ENCODE measurements at regions not wholly inside any gene's neighbourhood (a gene's known extent, or its start where the extent isn't known, plus 50 kb on each side); places are given as distances from the start of the nearest gene placed in this dataset.
"Not testable (repeated sequence)": the region's sequence is repeated elsewhere in the genome, so short reads cannot be mapped to it uniquely, and the experiment has no call there.

DNA sequence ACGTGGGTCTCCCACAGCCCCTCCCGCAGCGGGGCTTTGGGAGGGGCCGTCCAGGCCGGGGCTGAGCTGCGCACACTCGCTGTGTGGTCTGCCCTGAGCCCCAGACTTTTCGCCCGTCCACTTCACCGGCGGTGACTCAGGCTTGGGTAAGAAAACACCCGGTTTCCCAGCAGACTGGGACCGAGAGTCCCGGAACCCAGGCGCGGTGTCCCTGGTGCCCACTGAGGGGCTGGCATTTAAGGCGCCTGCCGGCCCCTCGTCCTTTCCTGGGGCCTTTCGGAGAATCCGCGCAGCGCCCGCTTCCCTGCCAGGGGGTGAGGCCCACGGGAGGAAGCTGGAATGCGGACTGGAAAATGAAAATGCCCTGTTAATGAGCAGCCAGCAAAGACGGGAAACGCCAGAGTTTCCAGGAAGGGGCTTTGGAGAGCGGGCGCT, 100.3 kb downstream of the C16orf95 start:
- Histone ChIP-seq H3K27me3 (ENCODE audit: control insufficient read depth in 3 of 3, insufficient read depth in 3 of 3, low read length in 3 of 3) (peaks cover 0 to 7% (median 0%) of the 10 kb centered on the region in 3 donors), H3K9me3 (ENCODE audit: control insufficient read depth in 2 of 2, insufficient read depth in 1 of 2, low read depth in 1 of 2, low read length in 1 of 2) (no peaks in the 10 kb centered on the region), H3K4me1 (ENCODE audit: control insufficient read depth in 3 of 3, insufficient read depth in 2 of 3, low read depth in 1 of 3, low read length in 2 of 3) (no peaks in the 10 kb centered on the region), H3K4me3 (ENCODE audit: low read depth in 1 of 3, low read length in 3 of 3) (no peak overlapping the region), H3K36me3 (ENCODE audit: control insufficient read depth in 3 of 3, insufficient read depth in 2 of 3, low read depth in 1 of 3, low read length in 3 of 3) (no peaks in the 10 kb centered on the region), H3K27ac (ENCODE audit: low read depth in 1 of 3, low read length in 2 of 3) (no peak overlapping the region)
- no peak for DNase-seq
- FAIRE-seq = no peak
- 76 to 80% (median 79%) methylated on average over 30 of the region's 30 CpGs for WGBS, 3 donors

- not testable (repeated sequence) for H3K27me3 ChIP-seq (ENCODE audit: control insufficient read depth in 3 of 3, insufficient read depth in 3 of 3, low read length in 3 of 3); FAIRE-seq; H3K9me3 ChIP-seq (ENCODE audit: control insufficient read depth in 2 of 2, insufficient read depth in 1 of 2, low read depth in 1 of 2, low read length in 1 of 2); H3K4me3 ChIP-seq (ENCODE audit: low read depth in 1 of 3, low read length in 3 of 3); H3K4me1 ChIP-seq (ENCODE audit: control insufficient read depth in 3 of 3, insufficient read depth in 2 of 3, low read depth in 1 of 3, low read length in 2 of 3); H3K36me3 ChIP-seq (ENCODE audit: control insufficient read depth in 3 of 3, insufficient read depth in 2 of 3, low read depth in 1 of 3, low read length in 3 of 3); DNase-seq; H3K27ac ChIP-seq (ENCODE audit: low read depth in 1 of 3, low read length in 2 of 3)
- WGBS, 3 donors = 82 to 93% (median 88%) methylated on average over 8 to 22 of the region's 22 CpGs
Observed at GRCh38 chr16:87217802-87218201, 99.4 kb downstream of the C16orf95 start.

GRCh38 chr16:87218281-87219055, 98.7 kb downstream of the C16orf95 start:
- Histone ChIP-seq H3K27ac (ENCODE audit: low read depth in 1 of 3, low read length in 2 of 3) (no peak overlapping the region), H3K9me3 (ENCODE audit: control insufficient read depth in 2 of 2, insufficient read depth in 1 of 2, low read depth in 1 of 2, low read length in 1 of 2) (no peaks in the 10 kb centered on the region), H3K4me1 (ENCODE audit: control insufficient read depth in 3 of 3, insufficient read depth in 2 of 3, low read depth in 1 of 3, low read length in 2 of 3) (no peaks in the 10 kb centered on the region), H3K4me3 (ENCODE audit: low read depth in 1 of 3, low read length in 3 of 3) (no peak overlapping the region), H3K27me3 (ENCODE audit: control insufficient read depth in 3 of 3, insufficient read depth in 3 of 3, low read length in 3 of 3) (peaks cover 0 to 7% (median 0%) of the 10 kb centered on the region in 3 donors), H3K36me3 (ENCODE audit: control insufficient read depth in 3 of 3, insufficient read depth in 2 of 3, low read depth in 1 of 3, low read length in 3 of 3) (no peaks in the 10 kb centered on the region)
- no peak for DNase-seq
- FAIRE-seq = no peak
- 83 to 85% (median 83%) methylated on average over 25 to 35 of the region's 36 CpGs for WGBS, 3 donors

GRCh38 chr16:87219287-87219909, 97.8 kb downstream of the C16orf95 start:
- H3K27me3 ChIP-seq (ENCODE audit: control insufficient read depth in 3 of 3, insufficient read depth in 3 of 3, low read length in 3 of 3) = peaks cover 0 to 7% (median 0%) of the 10 kb centered on the region in 3 donors
- no peak overlapping the region for H3K27ac ChIP-seq (ENCODE audit: low read depth in 1 of 3, low read length in 2 of 3)
- no peak overlapping the region for H3K4me3 ChIP-seq (ENCODE audit: low read depth in 1 of 3, low read length in 3 of 3)
- WGBS, 3 donors = 90 to 93% (median 91%) methylated on average over 15 of the region's 15 CpGs
- FAIRE-seq (no peak), DNase-seq (no peak)
- no peaks in the 10 kb centered on the region for H3K9me3 ChIP-seq (ENCODE audit: control insufficient read depth in 2 of 2, insufficient read depth in 1 of 2, low read depth in 1 of 2, low read length in 1 of 2)
- H3K36me3 ChIP-seq (ENCODE audit: control insufficient read depth in 3 of 3, insufficient read depth in 2 of 3, low read depth in 1 of 3, low read length in 3 of 3) = no peaks in the 10 kb centered on the region
- H3K4me1 ChIP-seq (ENCODE audit: control insufficient read depth in 3 of 3, insufficient read depth in 2 of 3, low read depth in 1 of 3, low read length in 2 of 3) = no peaks in the 10 kb centered on the region

DNA sequence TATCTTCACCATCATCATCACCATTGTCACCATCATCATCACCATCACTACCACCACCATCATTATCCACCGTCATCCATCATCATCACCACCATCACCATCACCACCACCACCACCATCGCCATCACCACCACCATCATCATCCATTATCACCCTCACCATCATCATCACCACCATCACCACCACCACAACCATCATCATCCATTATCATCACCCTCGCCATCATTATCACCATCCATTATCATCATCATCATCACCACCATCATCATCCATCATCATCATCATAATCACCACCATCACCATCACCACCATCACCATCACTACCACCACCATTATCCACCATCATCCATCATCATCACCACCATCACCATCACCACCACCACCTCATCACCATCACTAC, 95.6 kb downstream of the C16orf95 start:
- no peak for DNase-seq
- Histone ChIP-seq H3K9me3 (ENCODE audit: control insufficient read depth in 2 of 2, insufficient read depth in 1 of 2, low read depth in 1 of 2, low read length in 1 of 2) (no peaks in the 10 kb centered on the region), H3K36me3 (ENCODE audit: control insufficient read depth in 3 of 3, insufficient read depth in 2 of 3, low read depth in 1 of 3, low read length in 3 of 3) (no peaks in the 10 kb centered on the region), H3K4me1 (ENCODE audit: control insufficient read depth in 3 of 3, insufficient read depth in 2 of 3, low read depth in 1 of 3, low read length in 2 of 3) (no peaks in the 10 kb centered on the region), H3K27ac (ENCODE audit: low read depth in 1 of 3, low read length in 2 of 3) (no peak overlapping the region), H3K4me3 (ENCODE audit: low read depth in 1 of 3, low read length in 3 of 3) (no peak overlapping the region), H3K27me3 (ENCODE audit: control insufficient read depth in 3 of 3, insufficient read depth in 3 of 3, low read length in 3 of 3) (no peaks in the 10 kb centered on the region)
- WGBS, 3 donors = 61 to 94% (median 80%) methylated on average over 3 of the region's 3 CpGs
- no peak for FAIRE-seq

DNA sequence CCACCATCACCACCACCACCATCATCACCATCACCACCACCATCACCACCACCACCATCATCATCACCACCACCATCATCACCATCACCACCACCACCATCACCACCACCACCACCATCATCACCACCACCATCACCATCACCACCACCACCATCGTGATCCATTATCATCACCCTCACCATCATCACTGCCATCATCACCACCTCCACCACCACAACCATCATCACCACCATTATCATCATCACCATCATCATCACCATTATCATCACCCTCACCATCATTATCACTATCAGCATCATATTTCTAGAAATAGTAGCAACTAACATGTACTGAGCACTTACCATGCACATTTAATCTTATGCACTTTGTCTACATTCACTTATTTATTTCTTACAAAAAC, 94.9 kb downstream of the C16orf95 start:
- WGBS, 3 donors = 92 to 100% (median 93%) methylated on average over 1 of the region's 1 CpG
- no peak for DNase-seq
- Histone ChIP-seq H3K4me1 (ENCODE audit: control insufficient read depth in 3 of 3, insufficient read depth in 2 of 3, low read depth in 1 of 3, low read length in 2 of 3) (no peaks in the 10 kb centered on the region), H3K36me3 (ENCODE audit: control insufficient read depth in 3 of 3, insufficient read depth in 2 of 3, low read depth in 1 of 3, low read length in 3 of 3) (no peaks in the 10 kb centered on the region), H3K9me3 (ENCODE audit: control insufficient read depth in 2 of 2, insufficient read depth in 1 of 2, low read depth in 1 of 2, low read length in 1 of 2) (no peaks in the 10 kb centered on the region), H3K4me3 (ENCODE audit: low read depth in 1 of 3, low read length in 3 of 3) (no peak overlapping the region), H3K27ac (ENCODE audit: low read depth in 1 of 3, low read length in 2 of 3) (no peak overlapping the region), H3K27me3 (ENCODE audit: control insufficient read depth in 3 of 3, insufficient read depth in 3 of 3, low read length in 3 of 3) (no peaks in the 10 kb centered on the region)
- no peak for FAIRE-seq

- FAIRE-seq (no peak), DNase-seq (no peak)
- Histone ChIP-seq H3K36me3 (ENCODE audit: control insufficient read depth in 3 of 3, insufficient read depth in 2 of 3, low read depth in 1 of 3, low read length in 3 of 3) (no peaks in the 10 kb centered on the region), H3K9me3 (ENCODE audit: control insufficient read depth in 2 of 2, insufficient read depth in 1 of 2, low read depth in 1 of 2, low read length in 1 of 2) (no peaks in the 10 kb centered on the region), H3K27ac (ENCODE audit: low read depth in 1 of 3, low read length in 2 of 3) (no peak overlapping the region), H3K4me1 (ENCODE audit: control insufficient read depth in 3 of 3, insufficient read depth in 2 of 3, low read depth in 1 of 3, low read length in 2 of 3) (no peaks in the 10 kb centered on the region), H3K4me3 (ENCODE audit: low read depth in 1 of 3, low read length in 3 of 3) (no peak overlapping the region), H3K27me3 (ENCODE audit: control insufficient read depth in 3 of 3, insufficient read depth in 3 of 3, low read length in 3 of 3) (no peaks in the 10 kb centered on the region)
- 80 to 90% (median 86%) methylated on average over 3 of the region's 3 CpGs for WGBS, 3 donors
Observed at GRCh38 chr16:87223656-87224248, 93.4 kb downstream of the C16orf95 start.

GRCh38 chr16:87226926-87227295, 90.3 kb downstream of the C16orf95 start:
- Histone ChIP-seq H3K4me1 (ENCODE audit: control insufficient read depth in 3 of 3, insufficient read depth in 2 of 3, low read depth in 1 of 3, low read length in 2 of 3) (no peaks in the 10 kb centered on the region), H3K4me3 (ENCODE audit: low read depth in 1 of 3, low read length in 3 of 3) (no peak overlapping the region), H3K9me3 (ENCODE audit: control insufficient read depth in 2 of 2, insufficient read depth in 1 of 2, low read depth in 1 of 2, low read length in 1 of 2) (peaks cover 0 to 1% of the 10 kb centered on the region in 2 donors), H3K36me3 (ENCODE audit: control insufficient read depth in 3 of 3, insufficient read depth in 2 of 3, low read depth in 1 of 3, low read length in 3 of 3) (no peaks in the 10 kb centered on the region), H3K27ac (ENCODE audit: low read depth in 1 of 3, low read length in 2 of 3) (peak overlapping the region in 1 of 3 donors; percentile 9), H3K27me3 (ENCODE audit: control insufficient read depth in 3 of 3, insufficient read depth in 3 of 3, low read length in 3 of 3) (no peaks in the 10 kb centered on the region)
- FAIRE-seq = no peak
- no peak for DNase-seq

Data from small intestine (tissue), 7 donors.